Activated naive CD4-positive, alpha-beta T cell treated with anti-CD3 and anti-CD28 coated beads, Interleukin-2, amount 50 U/mL, for 24 hours (primary cell): ENCODE measurements at regions not wholly inside any gene's neighbourhood (a gene's known extent, or its start where the extent isn't known, plus 50 kb on each side); places are given as distances from the start of the nearest gene placed in this dataset.

Experiments used
- H3K27ac Mint-ChIP-seq: one replicate; pipeline ENCODE4 v1.8.0; 2021; ENCODE audit warnings: mild to moderate bottlenecking, mixed read lengths
- H3K27me3 Mint-ChIP-seq: one replicate; pipeline ENCODE4 v1.8.0; 2021; ENCODE audit warnings: mixed read lengths
- H3K36me3 Mint-ChIP-seq: one replicate; pipeline ENCODE4 v1.8.0; 2021; ENCODE audit warnings: mixed read lengths
- H3K4me1 Mint-ChIP-seq: one replicate; pipeline ENCODE4 v1.8.0; 2021; ENCODE audit warnings: mixed read lengths
- H3K4me3 Mint-ChIP-seq: one replicate; pipeline ENCODE4 v1.8.0; 2021; ENCODE audit warnings: mild to moderate bottlenecking, mixed read lengths
- H3K9me3 Mint-ChIP-seq: one replicate; pipeline ENCODE4 v1.8.0; 2021; ENCODE audit warnings: mixed read lengths

- no peak overlapping the region for H3K27ac Mint-ChIP-seq
Observed at GRCh38 chr6:40000964-40001515, 66.8 kb upstream of the MOCS1 start.

GRCh38 chr6:39999006-39999867 is 65.0 kb upstream of the MOCS1 start:
- no peak overlapping the region for H3K27ac Mint-ChIP-seq
- H3K4me3 Mint-ChIP-seq: no peak overlapping the region
- H3K36me3 Mint-ChIP-seq: peaks cover 6% of the 10 kb centered on the region
- peaks cover 47% of the 10 kb centered on the region for H3K9me3 Mint-ChIP-seq
- peaks cover 20% of the 10 kb centered on the region for H3K27me3 Mint-ChIP-seq
- no peaks in the 10 kb centered on the region for H3K4me1 Mint-ChIP-seq

More at GRCh38 chr6:40000964-40001515, 66.8 kb upstream of the MOCS1 start:
- Mint-ChIP-seq H3K9me3 (peaks cover 47% of the 10 kb centered on the region), H3K4me1 (no peaks in the 10 kb centered on the region), H3K36me3 (peaks cover 6% of the 10 kb centered on the region), H3K4me3 (no peak overlapping the region), H3K27me3 (peaks cover 22% of the 10 kb centered on the region)

DNA sequence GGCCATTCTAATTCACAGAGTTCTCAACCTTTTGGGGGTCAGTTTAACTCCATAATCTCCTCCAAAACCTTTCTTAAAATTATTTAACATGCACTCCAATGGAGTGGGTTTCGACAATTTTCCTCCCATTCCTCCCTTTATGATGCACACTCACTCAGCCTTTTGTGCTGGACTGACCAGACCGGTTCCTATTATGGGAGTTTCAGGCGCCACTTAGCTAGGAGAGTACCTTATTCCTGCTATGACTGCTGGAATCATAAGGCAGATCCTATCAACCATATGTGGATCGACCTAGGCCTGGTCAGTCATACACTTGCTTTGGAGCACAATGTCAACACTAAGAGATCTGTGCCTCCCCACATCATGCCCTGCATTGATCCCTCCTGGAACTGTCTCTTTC is 63.9 kb upstream of the MOCS1 start:
- H3K27ac Mint-ChIP-seq: no peak overlapping the region
- H3K4me3 Mint-ChIP-seq: no peak overlapping the region
- H3K27me3 Mint-ChIP-seq: peaks cover 17% of the 10 kb centered on the region
- no peaks in the 10 kb centered on the region for H3K4me1 Mint-ChIP-seq
- H3K36me3 Mint-ChIP-seq: peaks cover 8% of the 10 kb centered on the region
- H3K9me3 Mint-ChIP-seq: peaks cover 52% of the 10 kb centered on the region

GRCh38 chr6:39997101-39997635 is 62.9 kb upstream of the MOCS1 start:
- H3K27me3 Mint-ChIP-seq: peaks cover 18% of the 10 kb centered on the region
- no peaks in the 10 kb centered on the region for H3K4me1 Mint-ChIP-seq
- H3K27ac Mint-ChIP-seq: no peak overlapping the region
- peaks cover 10% of the 10 kb centered on the region for H3K36me3 Mint-ChIP-seq
- H3K4me3 Mint-ChIP-seq: no peak overlapping the region
- peaks cover 50% of the 10 kb centered on the region for H3K9me3 Mint-ChIP-seq

GRCh38 chr6:39995633-39996032 is 61.4 kb upstream of the MOCS1 start:
- Mint-ChIP-seq H3K4me3 (no peak overlapping the region), H3K36me3 (peaks cover 10% of the 10 kb centered on the region), H3K4me1 (no peaks in the 10 kb centered on the region), H3K27ac (no peak overlapping the region), H3K9me3 (peaks cover 48% of the 10 kb centered on the region), H3K27me3 (peaks cover 16% of the 10 kb centered on the region)

- peaks cover 3% of the 10 kb centered on the region for H3K36me3 Mint-ChIP-seq
- peaks cover 26% of the 10 kb centered on the region for H3K9me3 Mint-ChIP-seq
- no peaks in the 10 kb centered on the region for H3K4me1 Mint-ChIP-seq
- no peak overlapping the region for H3K4me3 Mint-ChIP-seq
- peaks cover 5% of the 10 kb centered on the region for H3K27me3 Mint-ChIP-seq
- H3K27ac Mint-ChIP-seq: no peak overlapping the region
Observed at GRCh38 chr6:39992861-39993622, 58.8 kb upstream of the MOCS1 start.
